ENCODE measurements at regions not wholly inside any gene's neighbourhood (a gene's known extent, or its start where the extent isn't known, plus 50 kb on each side); places are given as distances from the start of the nearest gene placed in this dataset.

DNA sequence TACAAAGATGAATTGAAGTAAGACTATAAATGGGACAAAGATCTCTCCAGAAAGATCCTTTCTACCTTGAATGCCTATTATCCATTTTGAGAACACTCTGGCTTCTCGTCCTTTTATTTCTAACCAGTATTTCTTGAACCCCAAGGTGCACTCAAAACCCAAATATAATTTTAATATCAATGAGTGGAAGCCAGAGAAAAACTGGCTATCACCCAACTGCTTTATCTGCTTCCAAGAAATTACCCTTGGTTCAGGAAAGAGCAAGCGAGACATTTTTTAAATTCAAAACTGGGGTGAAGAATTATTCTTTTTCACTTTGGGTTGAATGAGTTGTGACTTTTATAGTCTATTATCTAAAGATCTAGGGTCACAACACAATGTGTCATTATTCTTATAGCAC, 221.3 kb downstream of the PTH2R start:
- no peak for TF ChIP-seq POLR2AphosphoS5 (IDR thresholded peaks at IDR 0.05; ENCODE audit: low read depth, low read length)
- no peak for TF ChIP-seq TAF1 (IDR thresholded peaks at IDR 0.05; ENCODE audit: borderline replicate concordance, insufficient read depth, low read length)

All from PFSK-1 (cell line).